Fibroblast of skin of left quadriceps (primary cell): ENCODE measurements at regions not wholly inside any gene's neighbourhood (a gene's known extent, or its start where the extent isn't known, plus 50 kb on each side); places are given as distances from the start of the nearest gene placed in this dataset.
"Not testable (repeated sequence)": the region's sequence is repeated elsewhere in the genome, so short reads cannot be mapped to it uniquely, and the experiment has no call there.

Source experiments
- DNase-seq, 2 experiments: peaks; one replicate each; pipeline ENCODE4 v3.0.0-alpha.2; 2013; ENCODE audit warnings: low read depth in 2 of 2

- DNase-seq, result peak; percentile 21 to 31
These were observed 417.6 kb upstream of the DYNLRB2 start for GRCh38 chr16:80123189-80123588.

- peak; percentile 51 for DNase-seq
These were observed 418.7 kb upstream of the DYNLRB2 start for GRCh38 chr16:80122115-80122514.

- DNase-seq, result no peak
These were observed 419.3 kb upstream of the DYNLRB2 start for GRCh38 chr16:80121522-80121909.

- DNase-seq, result no peak
These were observed 419.8 kb upstream of the DYNLRB2 start for GRCh38 chr16:80120899-80121521.

- DNase-seq, result no peak
These were observed 423.1 kb upstream of the DYNLRB2 start for GRCh38 chr16:80117556-80118130.

GRCh38 chr16:80116711-80117110, 424.1 kb upstream of the DYNLRB2 start:
- DNase-seq, result no peak

GRCh38 chr16:80114699-80115098, 426.1 kb upstream of the DYNLRB2 start:
- DNase-seq, result no peak

GRCh38 chr16:80113873-80114574, 426.8 kb upstream of the DYNLRB2 start:
- DNase-seq, result no peak

- no peak for DNase-seq
These were observed 431.2 kb upstream of the DYNLRB2 start for GRCh38 chr16:80109581-80109980.

- no peak for DNase-seq
These were observed 432.9 kb upstream of the DYNLRB2 start for GRCh38 chr16:80107900-80108299.

- no peak for DNase-seq
These were observed 435.0 kb upstream of the DYNLRB2 start for GRCh38 chr16:80105751-80106150.

- no peak for DNase-seq
These were observed 435.6 kb upstream of the DYNLRB2 start for GRCh38 chr16:80105160-80105559.

GRCh38 chr16:80104401-80104800, 436.4 kb upstream of the DYNLRB2 start:
- no peak for DNase-seq

- no peak for DNase-seq
These were observed 437.3 kb upstream of the DYNLRB2 start for GRCh38 chr16:80103463-80103862.

- no peak for DNase-seq
These were observed 439.8 kb upstream of the DYNLRB2 start for GRCh38 chr16:80100846-80101451.

- DNase-seq, result no peak
These were observed 440.6 kb upstream of the DYNLRB2 start for GRCh38 chr16:80100186-80100585.

- no peak for DNase-seq
These were observed 443.7 kb upstream of the DYNLRB2 start for GRCh38 chr16:80097098-80097497.

GRCh38 chr16:80092681-80093080, 448.1 kb upstream of the DYNLRB2 start:
- peak; percentile 28 to 36 for DNase-seq

GRCh38 chr16:80091453-80091852, 449.3 kb upstream of the DYNLRB2 start:
- not testable (repeated sequence) for DNase-seq

- DNase-seq, result no peak
These were observed 455.2 kb upstream of the DYNLRB2 start for GRCh38 chr16:80085606-80086005.

GRCh38 chr16:80084614-80085013, 456.2 kb upstream of the DYNLRB2 start:
- no peak for DNase-seq

GRCh38 chr16:80084163-80084562, 456.6 kb upstream of the DYNLRB2 start:
- no peak for DNase-seq

GRCh38 chr16:80082906-80083305, 457.9 kb upstream of the DYNLRB2 start:
- DNase-seq, result no peak
